ENCODE measurements at regions not wholly inside any gene's neighbourhood (a gene's known extent, or its start where the extent isn't known, plus 50 kb on each side); places are given as distances from the start of the nearest gene placed in this dataset.

GRCh38 chr11:29025001-29025400, 916.8 kb downstream of the METTL15 start:
- no peak for ATAC-seq
- no peaks in the 10 kb centered on the region for H3K4me1 ChIP-seq
- H3K36me3 ChIP-seq, result no peaks in the 10 kb centered on the region
- TF ChIP-seq POLR2A (IDR thresholded peaks at IDR 0.05) (no peak), CTCF (IDR thresholded peaks at IDR 0.05 in 4 of 5, conservative IDR thresholded peaks at IDR 0.05 in 1 of 5) (no peak)
- no peak overlapping the region for H3K4me3 ChIP-seq
- in situ Hi-C loops (cut with MboI; ENCODE audit: low sequenced_read_pairs in 4 of 4), result no loop called here
- DNase-seq, result no peak
- peaks cover 0 to 7% (median 0%) of the 10 kb centered on the region in 3 donors for H3K9me3 ChIP-seq
- no peaks in the 10 kb centered on the region for H3K27me3 ChIP-seq
- H3K27ac ChIP-seq, result no peak overlapping the region
- intact Hi-C loops (cut with DNase I; ENCODE audit: low total_unique reads), result no loop called here

GRCh38 chr11:29024386-29024785, 916.2 kb downstream of the METTL15 start:
- ATAC-seq (no peak), DNase-seq (no peak)
- Histone ChIP-seq H3K27ac (no peak overlapping the region), H3K4me1 (no peaks in the 10 kb centered on the region), H3K4me3 (no peak overlapping the region), H3K9me3 (peaks cover 0 to 7% (median 0%) of the 10 kb centered on the region in 3 donors), H3K36me3 (no peaks in the 10 kb centered on the region), H3K27me3 (no peaks in the 10 kb centered on the region)
- in situ Hi-C loops (cut with MboI; ENCODE audit: low sequenced_read_pairs in 4 of 4) (no loop called here), intact Hi-C loops (cut with DNase I; ENCODE audit: low total_unique reads) (no loop called here)
- TF ChIP-seq POLR2A (IDR thresholded peaks at IDR 0.05) (no peak), CTCF (IDR thresholded peaks at IDR 0.05 in 4 of 5, conservative IDR thresholded peaks at IDR 0.05 in 1 of 5) (no peak)

- Histone ChIP-seq H3K9me3 (peaks cover 0 to 5% (median 0%) of the 10 kb centered on the region in 3 donors), H3K36me3 (no peaks in the 10 kb centered on the region), H3K4me1 (no peaks in the 10 kb centered on the region), H3K27me3 (no peaks in the 10 kb centered on the region), H3K27ac (no peak overlapping the region), H3K4me3 (no peak overlapping the region)
- no peak for TF ChIP-seq CTCF (IDR thresholded peaks at IDR 0.05 in 4 of 5, conservative IDR thresholded peaks at IDR 0.05 in 1 of 5)
- no peak for TF ChIP-seq POLR2A (IDR thresholded peaks at IDR 0.05)
- intact Hi-C loops (cut with DNase I; ENCODE audit: low total_unique reads) (no loop called here), in situ Hi-C loops (cut with MboI; ENCODE audit: low sequenced_read_pairs in 4 of 4) (no loop called here)
- DNase-seq (no peak), ATAC-seq (no peak)
Observed at GRCh38 chr11:29023761-29024160, 915.6 kb downstream of the METTL15 start.

GRCh38 chr11:29022676-29023075, 914.5 kb downstream of the METTL15 start:
- no peak overlapping the region for H3K4me3 ChIP-seq
- ATAC-seq (no peak), DNase-seq (no peak)
- no peak overlapping the region for H3K27ac ChIP-seq
- no peaks in the 10 kb centered on the region for H3K4me1 ChIP-seq
- intact Hi-C loops (cut with DNase I; ENCODE audit: low total_unique reads), result no loop called here
- in situ Hi-C loops (cut with MboI; ENCODE audit: low sequenced_read_pairs in 4 of 4), result no loop called here
- H3K36me3 ChIP-seq, result no peaks in the 10 kb centered on the region
- no peaks in the 10 kb centered on the region for H3K9me3 ChIP-seq
- no peaks in the 10 kb centered on the region for H3K27me3 ChIP-seq
- no peak for TF ChIP-seq POLR2A (IDR thresholded peaks at IDR 0.05)
- TF ChIP-seq CTCF (IDR thresholded peaks at IDR 0.05 in 4 of 5, conservative IDR thresholded peaks at IDR 0.05 in 1 of 5), result no peak

GRCh38 chr11:29019960-29020683, 911.9 kb downstream of the METTL15 start:
- no peaks in the 10 kb centered on the region for H3K4me1 ChIP-seq
- no peaks in the 10 kb centered on the region for H3K36me3 ChIP-seq
- no peaks in the 10 kb centered on the region for H3K9me3 ChIP-seq
- no peaks in the 10 kb centered on the region for H3K27me3 ChIP-seq
- H3K4me3 ChIP-seq, result no peak overlapping the region
- ATAC-seq, result no peak
- no peak for DNase-seq
- H3K27ac ChIP-seq, result no peak overlapping the region
- intact Hi-C loops (cut with DNase I; ENCODE audit: low total_unique reads), result no loop called here
- in situ Hi-C loops (cut with MboI; ENCODE audit: low sequenced_read_pairs in 4 of 4), result no loop called here
- TF ChIP-seq POLR2A (IDR thresholded peaks at IDR 0.05) (no peak), CTCF (IDR thresholded peaks at IDR 0.05 in 4 of 5, conservative IDR thresholded peaks at IDR 0.05 in 1 of 5) (no peak)
